Neutrophil (primary cell): ENCODE measurements at regions not wholly inside any gene's neighbourhood (a gene's known extent, or its start where the extent isn't known, plus 50 kb on each side); places are given as distances from the start of the nearest gene placed in this dataset.

Experiments
- H3K27ac ChIP-seq: fragments of 200-600 bp; sonication (generic); 2 replicates; pipeline ENCODE4 v1.5.1; 2016; ENCODE audit warnings: mild to moderate bottlenecking, moderate library complexity
- H3K27me3 ChIP-seq: fragments of 200-600 bp; sonication (generic); 2 replicates; pipeline ENCODE4 v1.6.0; 2016; ENCODE audit warnings: mild to moderate bottlenecking
- H3K36me3 ChIP-seq: fragments of 200-600 bp; sonication (generic); 2 replicates; pipeline ENCODE4 v1.5.1; 2017
- H3K4me1 ChIP-seq, 2 experiments: fragments of 200-600 bp in 1 of 2; sonication (generic) in 1 of 2; 1 replicate in 1 of 2; 2 replicates in 1 of 2; pipeline versions ENCODE4 v1.5.1 to v1.6.1; 2013 to 2016; ENCODE audit warnings: low read depth in 1 of 2, low read length in 1 of 2, mild to moderate bottlenecking in 1 of 2, moderate library complexity in 1 of 2; ENCODE audit not compliant: control insufficient read depth in 1 of 2, insufficient read depth in 1 of 2
- H3K4me3 ChIP-seq, 2 experiments: fragments of 200-600 bp in 1 of 2; sonication (generic) in 1 of 2; 1 replicate in 1 of 2; 2 replicates in 1 of 2; pipeline ENCODE4 v1.5.1; 2013 to 2016; ENCODE audit warnings: low read depth in 1 of 2, low read length in 1 of 2, mild to moderate bottlenecking in 1 of 2, moderate library complexity in 1 of 2
- H3K9me3 ChIP-seq: fragments of 200-600 bp; sonication (generic); 2 replicates; pipeline ENCODE4 v1.5.1; 2016
- CTCF ChIP-seq: fragments of 200-600 bp; sonication (generic); IDR thresholded peaks from 2 replicates; pipeline ENCODE4 v1.5.1; 2016; ENCODE audit warnings: antibody characterized with exemption

- no peaks in the 10 kb centered on the region for H3K9me3 ChIP-seq
- H3K4me1 ChIP-seq: no peaks in the 10 kb centered on the region
- no peak overlapping the region for H3K27ac ChIP-seq
- TF ChIP-seq CTCF: no peak
- no peaks in the 10 kb centered on the region for H3K36me3 ChIP-seq
- no peaks in the 10 kb centered on the region for H3K27me3 ChIP-seq
- no peak overlapping the region for H3K4me3 ChIP-seq
Measured at GRCh38 chr2:122831649-122832048, 1076.2 kb downstream of the TSN start.

- H3K4me3 ChIP-seq: no peak overlapping the region
- no peaks in the 10 kb centered on the region for H3K4me1 ChIP-seq
- no peak for TF ChIP-seq CTCF
- H3K36me3 ChIP-seq: no peaks in the 10 kb centered on the region
- H3K9me3 ChIP-seq: no peaks in the 10 kb centered on the region
- H3K27ac ChIP-seq: no peak overlapping the region
- H3K27me3 ChIP-seq: no peaks in the 10 kb centered on the region
Measured at GRCh38 chr2:122843503-122843902, 1088.1 kb downstream of the TSN start.

GRCh38 chr2:122851161-122851560, 1095.7 kb downstream of the TSN start:
- H3K27ac ChIP-seq: no peak overlapping the region
- H3K27me3 ChIP-seq: no peaks in the 10 kb centered on the region
- TF ChIP-seq CTCF: no peak
- no peaks in the 10 kb centered on the region for H3K36me3 ChIP-seq
- no peak overlapping the region for H3K4me3 ChIP-seq
- H3K4me1 ChIP-seq: no peaks in the 10 kb centered on the region
- H3K9me3 ChIP-seq: no peaks in the 10 kb centered on the region

- Histone ChIP-seq H3K27me3 (no peaks in the 10 kb centered on the region), H3K4me1 (no peaks in the 10 kb centered on the region), H3K4me3 (no peak overlapping the region), H3K9me3 (no peaks in the 10 kb centered on the region), H3K36me3 (no peaks in the 10 kb centered on the region), H3K27ac (no peak overlapping the region)
- TF ChIP-seq CTCF: no peak
Measured at GRCh38 chr2:122851972-122852531, 1096.6 kb downstream of the TSN start.

- no peak overlapping the region for H3K27ac ChIP-seq
- no peak overlapping the region for H3K4me3 ChIP-seq
- no peaks in the 10 kb centered on the region for H3K36me3 ChIP-seq
- H3K4me1 ChIP-seq: no peaks in the 10 kb centered on the region
- no peaks in the 10 kb centered on the region for H3K27me3 ChIP-seq
- H3K9me3 ChIP-seq: no peaks in the 10 kb centered on the region
- no peak for TF ChIP-seq CTCF
Measured at GRCh38 chr2:122856696-122857095, 1101.2 kb downstream of the TSN start.
